Rectal smooth muscle tissue (tissue), 1 donor: ENCODE measurements at regions not wholly inside any gene's neighbourhood (a gene's known extent, or its start where the extent isn't known, plus 50 kb on each side); places are given as distances from the start of the nearest gene placed in this dataset.

Experiments used
- H3K27ac ChIP-seq: one replicate; pipeline ENCODE4 v1.7.0; 2013; ENCODE audit warnings: low read depth, low read length, inconsistent platforms
- H3K27me3 ChIP-seq: one replicate; pipeline ENCODE4 v1.7.0; 2013; ENCODE audit warnings: low read length; ENCODE audit not compliant: control insufficient read depth, insufficient read depth
- H3K36me3 ChIP-seq: one replicate; pipeline ENCODE4 v1.7.0; 2013; ENCODE audit warnings: low read length; ENCODE audit not compliant: control insufficient read depth, insufficient read depth
- H3K4me1 ChIP-seq: one replicate; pipeline ENCODE4 v1.7.0; 2013; ENCODE audit warnings: low read length; ENCODE audit not compliant: control insufficient read depth, insufficient read depth
- H3K4me3 ChIP-seq: one replicate; pipeline ENCODE4 v1.7.0; 2013; ENCODE audit warnings: low read length
- H3K9ac ChIP-seq: one replicate; pipeline ENCODE4 v1.7.0; 2013; ENCODE audit warnings: low read length

- H3K27me3 ChIP-seq, result no peaks in the 10 kb centered on the region
- no peak overlapping the region for H3K9ac ChIP-seq
- H3K27ac ChIP-seq, result no peak overlapping the region
- H3K36me3 ChIP-seq, result no peaks in the 10 kb centered on the region
- no peak overlapping the region for H3K4me3 ChIP-seq
- no peaks in the 10 kb centered on the region for H3K4me1 ChIP-seq
These were observed 290.4 kb upstream of the HSF2 start for GRCh38 chr6:122109075-122109474.

GRCh38 chr6:122114717-122115116 is 284.7 kb upstream of the HSF2 start:
- H3K9ac ChIP-seq, result no peak overlapping the region
- H3K36me3 ChIP-seq, result no peaks in the 10 kb centered on the region
- no peaks in the 10 kb centered on the region for H3K27me3 ChIP-seq
- H3K27ac ChIP-seq, result no peak overlapping the region
- no peak overlapping the region for H3K4me3 ChIP-seq
- H3K4me1 ChIP-seq, result no peaks in the 10 kb centered on the region

GRCh38 chr6:122116119-122116834 is 283.2 kb upstream of the HSF2 start:
- no peaks in the 10 kb centered on the region for H3K36me3 ChIP-seq
- no peak overlapping the region for H3K4me3 ChIP-seq
- H3K27me3 ChIP-seq, result no peaks in the 10 kb centered on the region
- no peaks in the 10 kb centered on the region for H3K4me1 ChIP-seq
- H3K27ac ChIP-seq, result no peak overlapping the region
- H3K9ac ChIP-seq, result no peak overlapping the region

DNA sequence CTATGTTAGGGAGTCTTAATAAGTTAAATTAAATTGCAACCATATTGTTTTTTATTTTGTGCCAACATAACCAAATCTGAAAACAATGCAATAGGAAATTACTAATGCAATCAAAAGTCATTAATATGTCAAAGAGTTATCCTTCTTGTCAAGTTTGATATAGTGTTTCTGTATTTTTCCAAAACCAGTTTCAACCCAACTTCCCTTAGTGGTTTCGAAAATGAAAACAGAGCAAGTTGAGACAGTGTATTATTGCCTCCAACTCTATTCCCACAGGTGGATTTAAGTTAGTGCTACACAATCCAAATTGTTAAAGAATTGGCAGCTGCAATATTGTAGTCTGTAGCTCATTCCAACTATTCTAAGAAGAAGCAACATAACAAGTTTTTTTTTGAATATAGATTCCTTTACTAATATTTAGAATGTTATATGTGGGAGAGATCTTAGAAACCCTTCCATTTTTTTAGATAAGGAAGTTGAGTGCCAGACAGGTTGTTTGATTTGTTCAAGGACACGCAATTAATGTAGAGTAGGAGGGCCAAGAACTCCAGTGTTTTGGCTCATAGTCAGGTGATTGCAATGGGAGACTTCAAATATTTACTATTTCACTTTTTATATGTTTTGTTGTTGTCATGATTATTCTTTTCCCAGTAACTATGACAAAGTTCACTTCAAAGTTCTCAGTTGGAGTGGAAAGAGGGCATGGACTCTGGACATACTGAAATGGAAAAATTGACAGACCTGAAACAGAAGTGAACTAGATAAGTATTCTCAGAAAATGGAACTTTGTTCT is 282.4 kb upstream of the HSF2 start:
- no peaks in the 10 kb centered on the region for H3K27me3 ChIP-seq
- no peak overlapping the region for H3K27ac ChIP-seq
- no peak overlapping the region for H3K4me3 ChIP-seq
- H3K9ac ChIP-seq, result no peak overlapping the region
- no peaks in the 10 kb centered on the region for H3K36me3 ChIP-seq
- H3K4me1 ChIP-seq, result no peaks in the 10 kb centered on the region

DNA sequence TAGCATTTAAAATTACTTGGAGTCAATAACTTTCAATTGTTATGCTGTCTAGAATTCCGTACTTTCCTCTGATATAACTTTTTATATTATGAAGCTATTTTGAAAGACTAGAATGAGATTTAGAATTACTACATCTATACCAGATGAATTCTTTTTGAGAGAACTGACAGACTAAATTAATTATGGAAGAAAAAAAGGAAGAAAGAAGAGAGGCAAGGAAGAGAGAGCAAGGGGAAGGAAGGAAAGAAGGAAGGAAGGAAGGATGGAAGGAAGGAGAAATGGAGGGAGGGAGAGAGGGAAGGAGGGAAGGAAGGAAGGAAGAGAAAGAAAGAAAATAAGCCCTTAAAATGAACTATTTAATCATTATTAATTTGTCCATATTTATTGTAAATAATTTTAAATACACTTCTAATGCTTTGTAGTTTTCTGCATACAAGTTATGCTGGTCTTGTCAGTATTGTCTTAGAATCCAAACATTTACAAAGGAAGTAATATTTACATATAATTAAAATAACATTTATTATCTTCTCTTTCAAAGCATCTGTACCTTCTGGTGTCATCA is 280.4 kb upstream of the HSF2 start:
- Histone ChIP-seq H3K4me3 (no peak overlapping the region), H3K36me3 (no peaks in the 10 kb centered on the region), H3K4me1 (no peaks in the 10 kb centered on the region), H3K9ac (no peak overlapping the region), H3K27ac (no peak overlapping the region), H3K27me3 (no peaks in the 10 kb centered on the region)

GRCh38 chr6:122122202-122122601 is 277.2 kb upstream of the HSF2 start:
- Histone ChIP-seq H3K27me3 (no peaks in the 10 kb centered on the region), H3K27ac (no peak overlapping the region), H3K4me3 (no peak overlapping the region), H3K36me3 (no peaks in the 10 kb centered on the region), H3K4me1 (no peaks in the 10 kb centered on the region), H3K9ac (no peak overlapping the region)

DNA sequence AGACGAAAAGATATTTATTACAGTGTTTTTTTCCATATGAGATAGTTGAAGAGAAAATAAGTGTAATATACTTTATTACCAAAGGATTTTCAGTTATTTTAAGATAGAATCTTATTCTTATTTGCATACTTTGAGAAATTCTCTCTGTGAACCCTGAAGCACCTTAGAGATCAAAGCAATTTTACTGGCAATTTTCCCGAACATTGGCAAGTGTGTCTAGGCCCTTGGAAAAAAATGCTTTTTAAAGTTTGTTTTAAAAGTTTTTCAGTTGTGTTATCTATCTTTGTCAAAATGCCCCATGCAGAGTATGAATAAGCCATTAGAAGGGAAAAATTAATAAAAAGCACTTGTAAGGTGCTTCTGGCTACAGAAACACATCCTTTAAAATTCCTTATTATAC is 276.8 kb upstream of the HSF2 start:
- no peak overlapping the region for H3K27ac ChIP-seq
- H3K9ac ChIP-seq, result no peak overlapping the region
- no peaks in the 10 kb centered on the region for H3K36me3 ChIP-seq
- no peaks in the 10 kb centered on the region for H3K27me3 ChIP-seq
- H3K4me1 ChIP-seq, result no peaks in the 10 kb centered on the region
- H3K4me3 ChIP-seq, result no peak overlapping the region

DNA sequence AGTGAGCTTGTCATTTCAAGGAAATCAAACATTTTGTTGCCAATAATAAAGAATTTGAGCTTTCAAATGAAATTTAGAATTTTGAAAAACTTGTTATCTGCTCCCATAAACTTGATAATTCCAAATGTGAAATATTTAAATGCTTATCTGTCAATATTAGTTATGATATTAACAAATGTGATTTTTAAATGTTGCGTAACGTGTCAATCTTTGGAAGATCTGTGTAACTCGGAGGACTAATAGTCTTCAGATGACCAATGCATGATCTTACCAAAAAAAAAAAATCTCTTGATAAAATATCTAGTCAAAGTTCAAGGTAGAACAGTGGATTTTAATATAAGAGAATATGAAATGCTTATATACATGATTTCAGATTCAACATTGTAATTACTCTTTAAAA is 274.5 kb upstream of the HSF2 start:
- H3K36me3 ChIP-seq, result no peaks in the 10 kb centered on the region
- H3K4me1 ChIP-seq, result no peaks in the 10 kb centered on the region
- H3K4me3 ChIP-seq, result no peak overlapping the region
- no peak overlapping the region for H3K9ac ChIP-seq
- no peak overlapping the region for H3K27ac ChIP-seq
- no peaks in the 10 kb centered on the region for H3K27me3 ChIP-seq

DNA sequence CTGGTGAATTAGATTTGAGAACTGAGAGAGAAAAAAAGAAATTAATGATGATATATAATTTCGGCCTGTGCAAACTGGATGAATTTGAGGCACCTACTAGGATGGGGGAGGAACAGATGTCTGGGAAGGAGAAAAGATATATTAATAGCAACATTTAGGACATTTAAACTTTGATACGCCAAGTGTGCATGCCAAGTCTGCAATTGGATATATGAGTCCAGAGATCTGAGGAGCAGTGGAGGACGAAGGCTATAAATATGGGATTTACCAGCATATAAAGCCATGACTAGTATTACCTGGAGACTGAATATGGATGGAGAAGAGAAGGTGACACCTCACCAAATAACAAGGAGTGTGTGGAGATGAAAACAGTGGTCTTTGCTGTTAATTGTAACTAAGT is 272.6 kb upstream of the HSF2 start:
- Histone ChIP-seq H3K36me3 (no peaks in the 10 kb centered on the region), H3K4me3 (no peak overlapping the region), H3K27ac (no peak overlapping the region), H3K27me3 (no peaks in the 10 kb centered on the region), H3K9ac (no peak overlapping the region), H3K4me1 (no peaks in the 10 kb centered on the region)

DNA sequence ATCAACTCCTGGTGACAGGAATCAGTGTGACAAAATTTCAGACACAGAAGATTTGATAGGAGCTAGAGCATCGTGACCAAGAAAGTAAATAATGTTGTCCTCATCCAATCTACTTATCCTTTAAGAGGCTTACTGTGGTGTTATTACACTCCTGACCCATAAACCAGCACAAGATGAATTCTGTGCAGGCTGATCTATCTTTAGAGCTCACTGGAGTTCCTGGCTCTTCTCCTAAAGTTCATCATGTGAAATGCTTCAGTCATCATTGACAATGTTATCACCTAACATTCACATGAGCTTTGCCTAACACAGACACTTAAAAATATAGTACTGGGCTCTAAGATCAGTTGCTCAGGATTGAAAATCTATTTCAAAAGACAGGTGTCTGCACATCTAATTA is 271.0 kb upstream of the HSF2 start:
- no peaks in the 10 kb centered on the region for H3K4me1 ChIP-seq
- H3K27me3 ChIP-seq, result no peaks in the 10 kb centered on the region
- no peak overlapping the region for H3K27ac ChIP-seq
- H3K4me3 ChIP-seq, result no peak overlapping the region
- H3K36me3 ChIP-seq, result no peaks in the 10 kb centered on the region
- H3K9ac ChIP-seq, result no peak overlapping the region

GRCh38 chr6:122129313-122130025 is 270.0 kb upstream of the HSF2 start:
- no peaks in the 10 kb centered on the region for H3K36me3 ChIP-seq
- no peaks in the 10 kb centered on the region for H3K27me3 ChIP-seq
- no peaks in the 10 kb centered on the region for H3K4me1 ChIP-seq
- no peak overlapping the region for H3K4me3 ChIP-seq
- no peak overlapping the region for H3K9ac ChIP-seq
- H3K27ac ChIP-seq, result no peak overlapping the region

DNA sequence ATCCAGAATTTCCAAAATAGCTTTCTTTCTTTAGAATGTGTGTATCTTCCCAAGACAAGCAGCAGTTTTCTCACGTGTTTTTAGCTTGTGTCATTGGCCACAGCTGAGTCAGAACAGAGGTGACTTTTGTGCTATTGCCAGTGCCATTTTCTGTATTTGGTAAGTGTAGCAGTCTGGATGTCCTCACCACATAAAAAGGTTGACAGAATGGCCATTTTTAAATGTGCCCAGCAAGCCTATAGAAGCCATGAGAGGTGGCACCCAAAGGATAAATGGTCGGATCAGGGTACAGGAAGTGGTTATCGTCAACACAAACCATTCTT is 269.5 kb upstream of the HSF2 start:
- Histone ChIP-seq H3K4me3 (no peak overlapping the region), H3K27me3 (no peaks in the 10 kb centered on the region), H3K4me1 (no peaks in the 10 kb centered on the region), H3K27ac (no peak overlapping the region), H3K36me3 (no peaks in the 10 kb centered on the region), H3K9ac (no peak overlapping the region)
